Erythroblast (primary cell): ENCODE measurements at regions not wholly inside any gene's neighbourhood (a gene's known extent, or its start where the extent isn't known, plus 50 kb on each side); places are given as distances from the start of the nearest gene placed in this dataset.

Experiments
- GATA1 ChIP-seq: IDR thresholded peaks from 2 replicates; pipeline ENCODE4 v1.6.1; 2011; ENCODE audit warnings: low read depth, mild to moderate bottlenecking, control low read depth, low read length, moderate library complexity
- POLR2A ChIP-seq: IDR thresholded peaks from 2 replicates; pipeline ENCODE4 v1.6.1; 2011; ENCODE audit warnings: mild to moderate bottlenecking, low read length

GRCh38 chr6:43929511-43929910, 159.5 kb downstream of the VEGFA start:
- TF ChIP-seq POLR2A (no peak), GATA1 (no peak)
